ENCODE measurements at regions not wholly inside any gene's neighbourhood (a gene's known extent, or its start where the extent isn't known, plus 50 kb on each side); places are given as distances from the start of the nearest gene placed in this dataset.
"Not testable (repeated sequence)": the region's sequence is repeated elsewhere in the genome, so short reads cannot be mapped to it uniquely, and the experiment has no call there.

DNA sequence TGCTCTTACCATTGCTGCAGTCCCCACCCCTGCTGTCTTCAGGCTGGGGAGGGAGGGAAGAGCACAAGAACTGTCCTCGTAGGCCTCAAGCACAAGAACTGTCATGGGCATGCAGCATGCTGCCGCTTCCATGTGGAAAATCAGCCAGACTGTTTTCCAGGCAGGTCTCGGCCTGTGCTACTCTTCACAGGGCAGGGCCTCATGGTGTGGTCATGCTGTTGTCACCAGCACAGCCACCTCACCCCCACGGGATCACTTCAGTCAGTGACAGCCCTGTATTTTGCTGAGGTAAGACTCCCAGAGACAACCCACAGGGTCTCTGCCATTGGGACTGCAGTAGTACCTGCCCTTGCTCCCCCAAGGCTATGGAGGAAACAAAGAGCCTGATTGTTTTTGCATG, 205.3 kb downstream of the NAP1L3 start:
- TF ChIP-seq EZH2phosphoT487 (IDR thresholded peaks at IDR 0.05; ENCODE audit: low read depth), result no peak
- TF ChIP-seq, protein P1, sequence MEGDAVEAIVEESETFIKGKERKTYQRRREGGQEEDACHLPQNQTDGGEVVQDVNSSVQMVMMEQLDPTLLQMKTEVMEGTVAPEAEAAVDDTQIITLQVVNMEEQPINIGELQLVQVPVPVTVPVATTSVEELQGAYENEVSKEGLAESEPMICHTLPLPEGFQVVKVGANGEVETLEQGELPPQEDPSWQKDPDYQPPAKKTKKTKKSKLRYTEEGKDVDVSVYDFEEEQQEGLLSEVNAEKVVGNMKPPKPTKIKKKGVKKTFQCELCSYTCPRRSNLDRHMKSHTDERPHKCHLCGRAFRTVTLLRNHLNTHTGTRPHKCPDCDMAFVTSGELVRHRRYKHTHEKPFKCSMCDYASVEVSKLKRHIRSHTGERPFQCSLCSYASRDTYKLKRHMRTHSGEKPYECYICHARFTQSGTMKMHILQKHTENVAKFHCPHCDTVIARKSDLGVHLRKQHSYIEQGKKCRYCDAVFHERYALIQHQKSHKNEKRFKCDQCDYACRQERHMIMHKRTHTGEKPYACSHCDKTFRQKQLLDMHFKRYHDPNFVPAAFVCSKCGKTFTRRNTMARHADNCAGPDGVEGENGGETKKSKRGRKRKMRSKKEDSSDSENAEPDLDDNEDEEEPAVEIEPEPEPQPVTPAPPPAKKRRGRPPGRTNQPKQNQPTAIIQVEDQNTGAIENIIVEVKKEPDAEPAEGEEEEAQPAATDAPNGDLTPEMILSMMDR (IDR thresholded peaks at IDR 0.05; ENCODE audit: low read depth, low read length), result no peak
- Histone ChIP-seq H3K4me3 (ENCODE audit: low read length) (no peak overlapping the region), H3K27ac (ENCODE audit: low read length) (no peak overlapping the region), H3K9ac (ENCODE audit: low read length) (no peak overlapping the region), H3K79me2 (ENCODE audit: low read length) (no peaks in the 10 kb centered on the region), H3K27me3 (ENCODE audit: low read depth, low read length) (no peaks in the 10 kb centered on the region), H3K4me1 (ENCODE audit: low read length) (no peaks in the 10 kb centered on the region), H2AFZ (ENCODE audit: low read depth, low read length) (no peak overlapping the region), H4K20me1 (ENCODE audit: insufficient read depth, low read length) (no peaks in the 10 kb centered on the region), H3K9me3 (ENCODE audit: insufficient read depth, low read length) (no peaks in the 10 kb centered on the region), H3K4me2 (ENCODE audit: low read length) (no peak overlapping the region), H3K36me3 (replicated peaks; ENCODE audit: low read depth, low read length) (no peaks in the 10 kb centered on the region)

DNA sequence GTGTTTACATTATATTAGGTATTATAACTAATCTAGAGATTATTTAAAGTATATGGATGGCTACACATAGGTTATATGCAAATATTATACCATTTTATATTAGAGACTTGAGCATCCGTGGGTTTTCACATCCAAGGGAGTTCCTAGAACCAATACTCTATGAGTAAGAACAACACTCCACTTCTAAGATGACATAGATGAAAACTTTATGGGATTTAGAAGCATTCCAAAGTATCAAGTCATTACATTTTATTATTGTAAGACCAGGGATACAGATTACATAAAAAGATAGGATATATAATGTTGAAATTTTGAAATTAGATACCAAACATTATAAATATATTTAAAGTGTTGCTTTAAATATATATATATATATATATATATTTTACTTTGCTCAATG, 207.0 kb downstream of the NAP1L3 start:
- Histone ChIP-seq H3K27ac (ENCODE audit: low read length) (no peak overlapping the region), H2AFZ (ENCODE audit: low read depth, low read length) (no peak overlapping the region), H3K4me1 (ENCODE audit: low read length) (no peaks in the 10 kb centered on the region), H3K27me3 (ENCODE audit: low read depth, low read length) (no peaks in the 10 kb centered on the region), H3K9ac (ENCODE audit: low read length) (no peak overlapping the region), H3K4me2 (ENCODE audit: low read length) (no peak overlapping the region), H3K4me3 (ENCODE audit: low read length) (no peak overlapping the region), H3K79me2 (ENCODE audit: low read length) (no peaks in the 10 kb centered on the region), H3K36me3 (replicated peaks; ENCODE audit: low read depth, low read length) (no peaks in the 10 kb centered on the region), H3K9me3 (ENCODE audit: insufficient read depth, low read length) (no peaks in the 10 kb centered on the region), H4K20me1 (ENCODE audit: insufficient read depth, low read length) (no peaks in the 10 kb centered on the region)
- no peak for TF ChIP-seq EZH2phosphoT487 (IDR thresholded peaks at IDR 0.05; ENCODE audit: low read depth)
- TF ChIP-seq, protein P1 (IDR thresholded peaks at IDR 0.05; ENCODE audit: low read depth, low read length), result no peak

DNA sequence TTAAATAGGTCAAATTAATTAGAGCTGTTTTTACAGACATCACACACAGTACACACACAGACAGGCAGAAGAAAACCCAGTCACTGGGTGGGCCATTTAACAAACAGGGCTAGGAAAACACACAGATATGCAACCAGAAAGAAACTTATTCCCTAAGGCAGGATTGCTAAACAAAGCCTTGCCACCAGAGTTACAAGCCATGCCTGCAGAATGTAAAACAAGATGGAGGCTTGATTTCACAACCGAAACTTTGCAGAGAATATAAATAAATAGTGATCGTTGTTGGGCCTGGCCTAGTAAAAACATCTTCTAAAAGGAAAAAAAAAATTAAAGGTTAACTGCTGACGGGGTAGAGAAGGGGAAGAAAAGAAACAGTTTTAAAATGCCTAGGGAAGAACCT, 212.3 kb downstream of the NAP1L3 start:
- H3K27me3 ChIP-seq (ENCODE audit: low read depth, low read length), result no peaks in the 10 kb centered on the region
- H2AFZ ChIP-seq (ENCODE audit: low read depth, low read length), result no peak overlapping the region
- no peaks in the 10 kb centered on the region for H4K20me1 ChIP-seq (ENCODE audit: insufficient read depth, low read length)
- H3K4me1 ChIP-seq (ENCODE audit: low read length), result no peaks in the 10 kb centered on the region
- no peak overlapping the region for H3K9ac ChIP-seq (ENCODE audit: low read length)
- TF ChIP-seq, protein P1 (IDR thresholded peaks at IDR 0.05; ENCODE audit: low read depth, low read length), result no peak
- TF ChIP-seq EZH2phosphoT487 (IDR thresholded peaks at IDR 0.05; ENCODE audit: low read depth), result no peak
- H3K4me2 ChIP-seq (ENCODE audit: low read length), result no peak overlapping the region
- no peak overlapping the region for H3K27ac ChIP-seq (ENCODE audit: low read length)
- H3K79me2 ChIP-seq (ENCODE audit: low read length), result no peaks in the 10 kb centered on the region
- H3K36me3 ChIP-seq (replicated peaks; ENCODE audit: low read depth, low read length), result no peaks in the 10 kb centered on the region
- H3K4me3 ChIP-seq (ENCODE audit: low read length), result no peak overlapping the region
- H3K9me3 ChIP-seq (ENCODE audit: insufficient read depth, low read length), result no peaks in the 10 kb centered on the region

DNA sequence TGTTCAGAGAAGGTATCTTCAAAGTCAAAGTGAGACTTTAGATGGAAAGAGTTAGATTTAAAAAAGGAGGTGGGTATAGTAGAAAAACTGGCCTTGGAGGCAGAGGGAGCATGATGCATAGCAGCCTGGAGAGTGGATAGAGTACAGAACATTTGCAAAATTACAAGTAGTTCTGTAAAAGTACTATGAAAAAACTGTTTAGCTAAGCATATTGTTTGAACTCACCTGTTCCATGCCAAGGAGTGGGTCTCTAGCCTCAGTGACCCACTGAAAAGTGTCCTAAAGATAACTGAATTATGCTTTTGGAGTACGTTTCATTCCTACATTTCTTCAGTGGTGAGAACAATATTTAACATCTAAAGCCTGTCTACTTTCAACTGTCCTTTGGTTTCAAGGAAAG, 218.9 kb downstream of the NAP1L3 start:
- H3K4me1 ChIP-seq (ENCODE audit: low read length), result no peaks in the 10 kb centered on the region
- H3K27ac ChIP-seq (ENCODE audit: low read length), result no peak overlapping the region
- H3K4me3 ChIP-seq (ENCODE audit: low read length), result no peak overlapping the region
- no peak overlapping the region for H3K9ac ChIP-seq (ENCODE audit: low read length)
- no peaks in the 10 kb centered on the region for H3K27me3 ChIP-seq (ENCODE audit: low read depth, low read length)
- H3K79me2 ChIP-seq (ENCODE audit: low read length), result no peaks in the 10 kb centered on the region
- H3K36me3 ChIP-seq (replicated peaks; ENCODE audit: low read depth, low read length), result no peaks in the 10 kb centered on the region
- no peak overlapping the region for H3K4me2 ChIP-seq (ENCODE audit: low read length)
- TF ChIP-seq, protein P1 (IDR thresholded peaks at IDR 0.05; ENCODE audit: low read depth, low read length), result no peak
- no peak for TF ChIP-seq EZH2phosphoT487 (IDR thresholded peaks at IDR 0.05; ENCODE audit: low read depth)
- H2AFZ ChIP-seq (ENCODE audit: low read depth, low read length), result no peak overlapping the region
- no peaks in the 10 kb centered on the region for H4K20me1 ChIP-seq (ENCODE audit: insufficient read depth, low read length)
- no peaks in the 10 kb centered on the region for H3K9me3 ChIP-seq (ENCODE audit: insufficient read depth, low read length)

DNA sequence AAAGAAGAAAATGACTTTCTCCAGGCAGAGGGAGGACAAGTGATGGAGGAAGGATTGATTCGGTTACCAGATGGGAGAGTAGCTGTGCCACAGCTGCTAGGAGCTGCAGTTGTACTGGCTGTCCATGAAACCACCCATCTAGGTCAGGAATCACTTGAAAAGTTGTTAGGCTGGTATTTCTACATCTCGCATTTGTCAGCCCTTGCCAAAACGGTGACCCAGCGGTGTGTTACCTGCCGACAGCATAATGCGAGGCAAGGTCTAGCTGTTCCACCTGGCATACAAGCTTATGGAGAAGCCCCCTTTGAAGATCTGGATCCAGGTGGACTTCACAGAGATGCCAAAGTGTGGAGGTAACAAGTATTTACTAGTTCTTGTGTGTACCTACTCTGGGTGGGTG, 238.7 kb downstream of the NAP1L3 start:
- not testable (repeated sequence) for H3K79me2 ChIP-seq (ENCODE audit: low read length); H2AFZ ChIP-seq (ENCODE audit: low read depth, low read length); H3K9me3 ChIP-seq (ENCODE audit: insufficient read depth, low read length); H3K4me1 ChIP-seq (ENCODE audit: low read length); H3K4me2 ChIP-seq (ENCODE audit: low read length); H3K27ac ChIP-seq (ENCODE audit: low read length); H3K9ac ChIP-seq (ENCODE audit: low read length); H3K36me3 ChIP-seq (replicated peaks; ENCODE audit: low read depth, low read length); H3K4me3 ChIP-seq (ENCODE audit: low read length); H4K20me1 ChIP-seq (ENCODE audit: insufficient read depth, low read length); H3K27me3 ChIP-seq (ENCODE audit: low read depth, low read length)

Data from OCI-LY3 (cell line).